SK-N-SH (cell line): ENCODE measurements at regions not wholly inside any gene's neighbourhood (a gene's known extent, or its start where the extent isn't known, plus 50 kb on each side); places are given as distances from the start of the nearest gene placed in this dataset.

Experiments
- CTCF ChIA-PET: fragments of 300-600, 350-600 bp; formaldehyde crosslinking; extraction: SDS; loops from one replicate; lab custom pipeline; 2021; lab: Yijun Ruan, JAX
- POLR2A ChIA-PET: fragments of 350-600 bp; sonication (Branson Sonifier 250); formaldehyde crosslinking; extraction: SDS; loops from one replicate; lab custom pipeline; 2020; ENCODE audit warnings: antibody characterized with exemption, inconsistent platforms; lab: Yijun Ruan, JAX
- DNase-seq: peaks from one replicate; pipeline ENCODE4 v3.0.0; 2012
- H2AFZ ChIP-seq: fragments of 200-600 bp; sonication (generic); 2 replicates; pipeline ENCODE4 v1.8.1; 2016; ENCODE audit warnings: antibody characterized with exemption, mild to moderate bottlenecking, low read depth
- H3F3A ChIP-seq: fragments of 200-600 bp; sonication (generic); replicated peaks from 2 replicates; pipeline ENCODE3; 2016; ENCODE audit warnings: antibody characterized with exemption, mild to moderate bottlenecking; ENCODE audit not compliant: insufficient read depth
- H3K27ac ChIP-seq, 2 experiments: fragments of 200-500 bp in 1 of 2; fragments of 200-600 bp in 1 of 2; sonication (Bioruptor generic) in 1 of 2; sonication (generic), shearing (Covaris generic) in 1 of 2; 2 replicates each; pipeline versions ENCODE4 v1.5.1 to v1.6.1; 2014 to 2016; ENCODE audit warnings: low read depth in 2 of 2, inconsistent platforms in 1 of 2, low read length in 1 of 2, mild to moderate bottlenecking in 1 of 2, mixed read lengths in 1 of 2
- H3K27me3 ChIP-seq: fragments of 200-600 bp; sonication (generic), shearing (Covaris generic); 2 replicates; pipeline ENCODE4 v1.6.1; 2016; ENCODE audit warnings: mixed run types; ENCODE audit not compliant: insufficient read depth
- H3K36me3 ChIP-seq, 2 experiments: fragments of 200-500 bp in 1 of 2; fragments of 200-600 bp in 1 of 2; sonication (Bioruptor generic) in 1 of 2; sonication (generic) in 1 of 2; replicated peaks in 1 of 2; 2 replicates each; pipeline versions ENCODE3 to v1.5.1; 2014 to 2016; ENCODE audit warnings: low read length in 1 of 2, mild to moderate bottlenecking in 1 of 2; ENCODE audit not compliant: insufficient read depth in 2 of 2, control insufficient read depth in 1 of 2
- H3K4me1 ChIP-seq, 2 experiments: fragments of 200-500 bp in 1 of 2; fragments of 200-600 bp in 1 of 2; sonication (Bioruptor generic) in 1 of 2; sonication (generic), shearing (Covaris generic) in 1 of 2; 2 replicates each; pipeline versions ENCODE4 v1.5.1 to v1.6.1; 2014 to 2016; ENCODE audit warnings: low read depth in 1 of 2, low read length in 1 of 2, mixed run types in 1 of 2; ENCODE audit not compliant: insufficient read depth in 2 of 2, control insufficient read depth in 1 of 2
- H3K4me2 ChIP-seq: fragments of 200-600 bp; sonication (generic), shearing (Covaris generic); 2 replicates; pipeline ENCODE4 v1.6.1; 2017; ENCODE audit warnings: mixed run types
- H3K4me3 ChIP-seq, 2 experiments: fragments of 200-500 bp in 1 of 2; fragments of 200-600 bp in 1 of 2; sonication (Bioruptor generic) in 1 of 2; sonication (generic), shearing (Covaris generic) in 1 of 2; 2 replicates each; pipeline versions ENCODE4 v1.5.1 to v1.8.1; 2014 to 2016; ENCODE audit warnings: low read depth in 2 of 2, inconsistent platforms in 1 of 2, low read length in 1 of 2, mild to moderate bottlenecking in 1 of 2, mixed read lengths in 1 of 2, moderate library complexity in 1 of 2
- H3K79me2 ChIP-seq: fragments of 200-600 bp; sonication (generic); 2 replicates; pipeline ENCODE4 v1.8.1; 2017; ENCODE audit warnings: mild to moderate bottlenecking; ENCODE audit not compliant: insufficient read depth
- H3K9ac ChIP-seq: fragments of 200-600 bp; sonication (generic); 2 replicates; pipeline ENCODE4 v1.6.1; 2017; ENCODE audit warnings: mixed run types
- H3K9me2 ChIP-seq: fragments of 200-600 bp; sonication (generic); 2 replicates; pipeline ENCODE4 v1.6.1; 2017; ENCODE audit warnings: mixed run types
- H3K9me3 ChIP-seq: fragments of 200-600 bp; sonication (generic); 2 replicates; pipeline ENCODE4 v1.6.1; 2017; ENCODE audit warnings: mixed run types, mild to moderate bottlenecking, moderate library complexity
- H4K20me1 ChIP-seq: fragments of 200-600 bp; sonication (generic); 2 replicates; pipeline ENCODE4 v1.6.1; 2017; ENCODE audit warnings: mild to moderate bottlenecking, mixed run types; ENCODE audit not compliant: insufficient read depth
- EZH2phosphoT487 ChIP-seq: fragments of 200-600 bp; sonication (generic); IDR thresholded peaks from 2 replicates; pipeline ENCODE4 v1.6.1; 2017; ENCODE audit warnings: low read depth, mixed run types, mild to moderate bottlenecking, antibody characterized with exemption, moderate library complexity, borderline replicate concordance
- GABPA ChIP-seq: IDR thresholded peaks from 2 replicates; pipeline ENCODE4 v1.4.0; 2012; ENCODE audit warnings: low read depth, mild to moderate bottlenecking
- GATA2 ChIP-seq: sonication (generic); formaldehyde crosslinking; IDR thresholded peaks from 2 replicates; pipeline ENCODE4 v1.5.0; 2020; ENCODE audit warnings: mild to moderate bottlenecking, missing genetic modification reagents
- JUND ChIP-seq: IDR thresholded peaks from 2 replicates; pipeline ENCODE4 v1.4.0; 2012
- MEF2A ChIP-seq: IDR thresholded peaks from 2 replicates; pipeline ENCODE4 v1.4.0; 2012; ENCODE audit warnings: low read depth, borderline replicate concordance
- NFIC ChIP-seq: IDR thresholded peaks from 2 replicates; pipeline ENCODE4 v1.4.0; 2012; ENCODE audit warnings: borderline replicate concordance
- NRF1 ChIP-seq: IDR thresholded peaks from 2 replicates; pipeline ENCODE4 v1.6.1; 2012; ENCODE audit warnings: low read depth, mild to moderate bottlenecking, low read length
- POLR2AphosphoS5 ChIP-seq: IDR thresholded peaks from 2 replicates; pipeline ENCODE4 v1.6.1; 2012; ENCODE audit warnings: low read depth, low read length
- RAD21 ChIP-seq: IDR thresholded peaks from 2 replicates; pipeline ENCODE4 v1.6.1; 2012; ENCODE audit warnings: mild to moderate bottlenecking, low read length
- RCOR1 ChIP-seq: fragments of 150-350 bp; IDR thresholded peaks from 2 replicates; pipeline ENCODE4 v1.6.1; 2017; ENCODE audit warnings: antibody characterized with exemption, low read length
- RFX5 ChIP-seq: IDR thresholded peaks from 2 replicates; pipeline ENCODE4 v1.6.1; 2012; ENCODE audit warnings: mild to moderate bottlenecking, improper control_type of control experiment, low read length
- RXRA ChIP-seq: IDR thresholded peaks from 2 replicates; pipeline ENCODE4 v1.4.0; 2012; ENCODE audit warnings: low read depth, mild to moderate bottlenecking, borderline replicate concordance
- SIN3A ChIP-seq: IDR thresholded peaks from 2 replicates; pipeline ENCODE4 v1.6.1; 2012; ENCODE audit warnings: low read depth, mild to moderate bottlenecking, low read length, moderate library complexity, borderline replicate concordance
- TAF1 ChIP-seq: IDR thresholded peaks from 2 replicates; pipeline ENCODE4 v1.6.1; 2012; ENCODE audit warnings: low read depth, mild to moderate bottlenecking, low read length, moderate library complexity, borderline replicate concordance
- YY1 ChIP-seq: IDR thresholded peaks from 2 replicates; pipeline ENCODE4 v1.4.0; 2012; ENCODE audit warnings: low read depth, mild to moderate bottlenecking
- WGBS: methylation state at CpG from one replicate; pipeline ENCODE4 v1.1.6; 2017; ENCODE audit warnings: low lambda C conversion rate; 5-methylcytosine and 5-hydroxymethylcytosine counted together
- TF ChIP-seq, protein P1 (sequence below): fragments of 150-350 bp; IDR thresholded peaks from 2 replicates; pipeline ENCODE4 v1.6.1; 2017; ENCODE audit warnings: antibody characterized with exemption, low read length, low read depth, borderline replicate concordance
- TF ChIP-seq, protein P2 (sequence below): fragments of 150-350 bp; IDR thresholded peaks from 2 replicates; pipeline ENCODE4 v1.6.1; 2016; ENCODE audit warnings: mild to moderate bottlenecking, low read depth, low read length
- TF ChIP-seq, protein P3 (sequence below): fragments of 200-600 bp; sonication (generic); IDR thresholded peaks from 2 replicates; pipeline ENCODE4 v1.6.1; 2017; ENCODE audit warnings: antibody characterized with exemption, mild to moderate bottlenecking, moderate library complexity
- TF ChIP-seq, protein P4 (sequence below): IDR thresholded peaks from 2 replicates; pipeline ENCODE4; 2012
- TF ChIP-seq, protein P5 (sequence below): IDR thresholded peaks from 2 replicates; pipeline ENCODE4 v1.4.0; 2012; ENCODE audit warnings: low read depth

DNA sequence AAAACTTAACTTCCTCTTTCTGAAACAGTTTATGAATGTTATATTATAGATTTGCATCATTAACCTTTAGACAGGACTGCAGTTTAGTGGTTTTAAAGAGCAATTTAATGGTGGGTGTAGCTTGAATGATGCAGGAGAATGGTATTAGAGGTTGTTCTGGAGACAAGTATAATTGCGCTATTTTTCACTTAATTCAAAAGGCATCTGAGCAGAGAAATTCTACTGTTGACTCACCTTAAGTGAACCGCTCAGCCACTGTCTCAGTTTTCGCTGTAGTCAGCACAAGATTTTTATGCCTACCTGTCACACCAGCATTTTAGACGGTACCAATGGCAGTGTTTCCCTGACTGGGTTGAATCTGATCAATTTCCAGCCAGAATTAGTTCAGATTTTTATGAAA, 348.8 kb upstream of the DCBLD2 start:
- no peak overlapping the region for H3K4me3 ChIP-seq
- H3F3A ChIP-seq, result no peaks in the 10 kb centered on the region
- TF ChIP-seq GABPA, result no peak
- TF ChIP-seq NRF1, result no peak
- no peak for TF ChIP-seq SIN3A
- TF ChIP-seq JUND, result no peak
- no peak for TF ChIP-seq POLR2AphosphoS5
- no peak for TF ChIP-seq NFIC
- no peak for TF ChIP-seq RCOR1
- TF ChIP-seq MEF2A, result no peak
- TF ChIP-seq, all 33 proteins: peak for 0
- no peaks in the 10 kb centered on the region for H3K36me3 ChIP-seq
- H3K4me2 ChIP-seq, result no peak overlapping the region
- POLR2A ChIA-PET, result no interaction called here
- peak overlapping the region; percentile 29 to 65; a peak in 2 of 4 replicates for H3K27ac ChIP-seq
- no peaks in the 10 kb centered on the region for H4K20me1 ChIP-seq
- DNase-seq, result no peak
- no peaks in the 10 kb centered on the region for H3K9me3 ChIP-seq
- CTCF ChIA-PET, result no interaction called here
- H3K9me2 ChIP-seq, result no peaks in the 10 kb centered on the region
- no peak overlapping the region for H2AFZ ChIP-seq
- 15% methylated on average over 4 of the region's 4 CpGs for WGBS
- H3K27me3 ChIP-seq, result no peaks in the 10 kb centered on the region
- no peaks in the 10 kb centered on the region for H3K79me2 ChIP-seq
- H3K4me1 ChIP-seq, result no peaks in the 10 kb centered on the region; a peak in 1 of 4 replicates
- no peak overlapping the region for H3K9ac ChIP-seq

DNA sequence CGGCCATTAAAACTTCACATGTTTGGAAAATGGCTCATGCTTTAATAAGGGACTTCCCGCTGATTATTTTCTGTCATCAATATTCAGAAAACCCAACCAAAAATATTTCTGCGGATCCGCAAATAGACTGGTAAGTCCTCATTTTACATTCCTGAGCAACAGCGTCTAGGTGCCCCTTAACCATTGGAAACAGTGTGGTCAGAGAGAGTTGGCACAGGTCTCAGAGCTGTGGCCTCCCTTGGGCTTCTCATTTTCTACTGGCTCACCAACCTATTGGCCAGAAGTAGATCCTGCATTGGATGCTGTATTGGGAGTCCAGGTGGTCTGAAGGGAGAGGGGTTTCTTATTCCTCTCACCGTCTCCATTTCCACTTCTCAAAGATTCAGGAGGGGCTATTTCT, 348.1 kb upstream of the DCBLD2 start:
- Histone ChIP-seq H3K9ac (no peak overlapping the region), H3K4me3 (no peak overlapping the region), H3K9me3 (no peaks in the 10 kb centered on the region), H3F3A (no peaks in the 10 kb centered on the region), H2AFZ (no peak overlapping the region), H3K4me1 (no peaks in the 10 kb centered on the region; a peak in 1 of 4 replicates), H3K9me2 (no peaks in the 10 kb centered on the region), H3K27me3 (no peaks in the 10 kb centered on the region), H4K20me1 (no peaks in the 10 kb centered on the region), H3K79me2 (no peaks in the 10 kb centered on the region), H3K27ac (peak overlapping the region; percentile 35 to 65; a peak in 2 of 4 replicates), H3K36me3 (no peaks in the 10 kb centered on the region), H3K4me2 (no peak overlapping the region)
- TF ChIP-seq RFX5 (no peak), EZH2phosphoT487 (no peak), YY1 (no peak), POLR2AphosphoS5 (no peak), GATA2 (no peak), RXRA (no peak), RAD21 (no peak), SIN3A (no peak), GABPA (no peak), TAF1 (no peak)
- TF ChIP-seq, protein P1, sequence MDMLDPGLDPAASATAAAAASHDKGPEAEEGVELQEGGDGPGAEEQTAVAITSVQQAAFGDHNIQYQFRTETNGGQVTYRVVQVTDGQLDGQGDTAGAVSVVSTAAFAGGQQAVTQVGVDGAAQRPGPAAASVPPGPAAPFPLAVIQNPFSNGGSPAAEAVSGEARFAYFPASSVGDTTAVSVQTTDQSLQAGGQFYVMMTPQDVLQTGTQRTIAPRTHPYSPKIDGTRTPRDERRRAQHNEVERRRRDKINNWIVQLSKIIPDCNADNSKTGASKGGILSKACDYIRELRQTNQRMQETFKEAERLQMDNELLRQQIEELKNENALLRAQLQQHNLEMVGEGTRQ, result no peak
- TF ChIP-seq, protein P2, sequence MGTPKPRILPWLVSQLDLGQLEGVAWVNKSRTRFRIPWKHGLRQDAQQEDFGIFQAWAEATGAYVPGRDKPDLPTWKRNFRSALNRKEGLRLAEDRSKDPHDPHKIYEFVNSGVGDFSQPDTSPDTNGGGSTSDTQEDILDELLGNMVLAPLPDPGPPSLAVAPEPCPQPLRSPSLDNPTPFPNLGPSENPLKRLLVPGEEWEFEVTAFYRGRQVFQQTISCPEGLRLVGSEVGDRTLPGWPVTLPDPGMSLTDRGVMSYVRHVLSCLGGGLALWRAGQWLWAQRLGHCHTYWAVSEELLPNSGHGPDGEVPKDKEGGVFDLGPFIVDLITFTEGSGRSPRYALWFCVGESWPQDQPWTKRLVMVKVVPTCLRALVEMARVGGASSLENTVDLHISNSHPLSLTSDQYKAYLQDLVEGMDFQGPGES, result no peak
- TF ChIP-seq, protein P3, sequence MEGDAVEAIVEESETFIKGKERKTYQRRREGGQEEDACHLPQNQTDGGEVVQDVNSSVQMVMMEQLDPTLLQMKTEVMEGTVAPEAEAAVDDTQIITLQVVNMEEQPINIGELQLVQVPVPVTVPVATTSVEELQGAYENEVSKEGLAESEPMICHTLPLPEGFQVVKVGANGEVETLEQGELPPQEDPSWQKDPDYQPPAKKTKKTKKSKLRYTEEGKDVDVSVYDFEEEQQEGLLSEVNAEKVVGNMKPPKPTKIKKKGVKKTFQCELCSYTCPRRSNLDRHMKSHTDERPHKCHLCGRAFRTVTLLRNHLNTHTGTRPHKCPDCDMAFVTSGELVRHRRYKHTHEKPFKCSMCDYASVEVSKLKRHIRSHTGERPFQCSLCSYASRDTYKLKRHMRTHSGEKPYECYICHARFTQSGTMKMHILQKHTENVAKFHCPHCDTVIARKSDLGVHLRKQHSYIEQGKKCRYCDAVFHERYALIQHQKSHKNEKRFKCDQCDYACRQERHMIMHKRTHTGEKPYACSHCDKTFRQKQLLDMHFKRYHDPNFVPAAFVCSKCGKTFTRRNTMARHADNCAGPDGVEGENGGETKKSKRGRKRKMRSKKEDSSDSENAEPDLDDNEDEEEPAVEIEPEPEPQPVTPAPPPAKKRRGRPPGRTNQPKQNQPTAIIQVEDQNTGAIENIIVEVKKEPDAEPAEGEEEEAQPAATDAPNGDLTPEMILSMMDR, result no peak
- TF ChIP-seq, protein P4, sequence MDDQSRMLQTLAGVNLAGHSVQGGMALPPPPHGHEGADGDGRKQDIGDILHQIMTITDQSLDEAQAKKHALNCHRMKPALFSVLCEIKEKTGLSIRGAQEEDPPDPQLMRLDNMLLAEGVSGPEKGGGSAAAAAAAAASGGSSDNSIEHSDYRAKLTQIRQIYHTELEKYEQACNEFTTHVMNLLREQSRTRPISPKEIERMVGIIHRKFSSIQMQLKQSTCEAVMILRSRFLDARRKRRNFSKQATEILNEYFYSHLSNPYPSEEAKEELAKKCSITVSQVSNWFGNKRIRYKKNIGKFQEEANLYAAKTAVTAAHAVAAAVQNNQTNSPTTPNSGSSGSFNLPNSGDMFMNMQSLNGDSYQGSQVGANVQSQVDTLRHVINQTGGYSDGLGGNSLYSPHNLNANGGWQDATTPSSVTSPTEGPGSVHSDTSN, result no peak
- TF ChIP-seq, protein P5, sequence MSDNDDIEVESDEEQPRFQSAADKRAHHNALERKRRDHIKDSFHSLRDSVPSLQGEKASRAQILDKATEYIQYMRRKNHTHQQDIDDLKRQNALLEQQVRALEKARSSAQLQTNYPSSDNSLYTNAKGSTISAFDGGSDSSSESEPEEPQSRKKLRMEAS, result no peak
- ChIA-PET CTCF (no interaction called here), POLR2A (no interaction called here)
- WGBS, result 12% methylated on average over 6 of the region's 6 CpGs
- DNase-seq, result no peak
